H9 (cell line): ENCODE measurements at regions not wholly inside any gene's neighbourhood (a gene's known extent, or its start where the extent isn't known, plus 50 kb on each side); places are given as distances from the start of the nearest gene placed in this dataset.

Experiments used
- DNase-seq: peaks from one replicate; pipeline ENCODE4 v3.0.0-alpha.2; 2017
- H2AFZ ChIP-seq: one replicate; pipeline ENCODE4 v1.6.1; 2013; ENCODE audit warnings: mild to moderate bottlenecking, low read length, control low read depth, moderate library complexity
- H2AK5ac ChIP-seq: 2 replicates; pipeline ENCODE4 v1.6.1; 2013; ENCODE audit warnings: low read length, control low read depth, mixed read lengths; ENCODE audit not compliant: insufficient read length
- H2BK120ac ChIP-seq: one replicate; pipeline ENCODE4 v1.6.1; 2013; ENCODE audit warnings: low read depth, mild to moderate bottlenecking, low read length, control low read depth, inconsistent platforms; ENCODE audit not compliant: poor library complexity, severe bottlenecking
- H2BK12ac ChIP-seq: 2 replicates; pipeline ENCODE4 v1.6.1; 2013; ENCODE audit warnings: low read length, control low read depth, mixed read lengths, low read depth; ENCODE audit not compliant: insufficient read length
- H2BK15ac ChIP-seq: 2 replicates; pipeline ENCODE4 v1.6.1; 2013; ENCODE audit warnings: low read depth, low read length, control low read depth
- H2BK20ac ChIP-seq: one replicate; pipeline ENCODE4 v1.6.1; 2013; ENCODE audit warnings: low read depth, mild to moderate bottlenecking, low read length, control low read depth, inconsistent platforms; ENCODE audit not compliant: poor library complexity, severe bottlenecking
- H2BK5ac ChIP-seq: 2 replicates; pipeline ENCODE4 v1.6.1; 2013; ENCODE audit warnings: low read length, control low read depth, mixed read lengths; ENCODE audit not compliant: insufficient read length
- H3K14ac ChIP-seq: 2 replicates; pipeline ENCODE4 v1.6.1; 2013; ENCODE audit warnings: low read length, control low read depth; ENCODE audit not compliant: insufficient read depth
- H3K18ac ChIP-seq: 2 replicates; pipeline ENCODE4 v1.6.1; 2013; ENCODE audit warnings: low read depth, mild to moderate bottlenecking, mixed read lengths, low read length, control low read depth; ENCODE audit not compliant: insufficient read length
- H3K23ac ChIP-seq: 2 replicates; pipeline ENCODE4 v1.6.1; 2013; ENCODE audit warnings: low read length, control low read depth, mixed read lengths, low read depth; ENCODE audit not compliant: insufficient read length
- H3K23me2 ChIP-seq: 2 replicates; pipeline ENCODE4 v1.6.1; 2013; ENCODE audit warnings: low read depth, mild to moderate bottlenecking, mixed read lengths, low read length, control low read depth; ENCODE audit not compliant: insufficient read length, poor library complexity, severe bottlenecking
- H3K27ac ChIP-seq: 2 replicates; pipeline ENCODE4 v1.5.1; 2013; ENCODE audit warnings: low read length, control low read depth, mixed read lengths, low read depth; ENCODE audit not compliant: insufficient read length
- H3K27me3 ChIP-seq: 2 replicates; pipeline ENCODE4 v1.6.1; 2013; ENCODE audit warnings: low read length, control low read depth, inconsistent platforms; ENCODE audit not compliant: insufficient read depth
- H3K4ac ChIP-seq: 2 replicates; pipeline ENCODE4 v1.6.1; 2013; ENCODE audit warnings: low read depth, mild to moderate bottlenecking, control low read depth, inconsistent platforms, low read length, moderate library complexity
- H3K4me1 ChIP-seq: 2 replicates; pipeline ENCODE4 v1.6.1; 2013; ENCODE audit warnings: low read length, control low read depth, inconsistent platforms; ENCODE audit not compliant: insufficient read depth
- H3K4me2 ChIP-seq: 2 replicates; pipeline ENCODE4 v1.6.1; 2013; ENCODE audit warnings: low read length, control low read depth, mixed read lengths; ENCODE audit not compliant: insufficient read length, insufficient read depth
- H3K56ac ChIP-seq: 2 replicates; pipeline ENCODE4 v1.6.1; 2013; ENCODE audit warnings: low read depth, mild to moderate bottlenecking, mixed read lengths, low read length, control low read depth; ENCODE audit not compliant: insufficient read length
- H3K79me1 ChIP-seq: 2 replicates; pipeline ENCODE4 v1.6.1; 2013; ENCODE audit warnings: low read depth, mild to moderate bottlenecking, moderate library complexity, low read length, control low read depth, inconsistent platforms; ENCODE audit not compliant: insufficient read depth, poor library complexity, severe bottlenecking
- H3K79me2 ChIP-seq: 2 replicates; pipeline ENCODE4 v1.6.1; 2013; ENCODE audit warnings: low read length, control low read depth, inconsistent platforms; ENCODE audit not compliant: insufficient read depth
- H3K9ac ChIP-seq: 2 replicates; pipeline ENCODE4 v1.6.1; 2013; ENCODE audit warnings: low read length, control low read depth, mixed read lengths; ENCODE audit not compliant: insufficient read length; ENCODE audit errors: extremely low read depth
- H3K9me3 ChIP-seq: one replicate; pipeline ENCODE4 v1.6.1; 2013; ENCODE audit warnings: low read depth, low read length, inconsistent platforms; ENCODE audit not compliant: control insufficient read depth
- H3T11ph ChIP-seq: one replicate; pipeline ENCODE4 v1.6.1; 2013; ENCODE audit warnings: mild to moderate bottlenecking, low read length, control low read depth, inconsistent platforms
- H4K20me1 ChIP-seq: one replicate; pipeline ENCODE4 v1.6.1; 2013; ENCODE audit not compliant: control insufficient read depth, insufficient read length, insufficient read depth
- H4K5ac ChIP-seq: 2 replicates; pipeline ENCODE4 v1.6.1; 2013; ENCODE audit warnings: low read depth, mild to moderate bottlenecking, mixed read lengths, low read length, control low read depth; ENCODE audit not compliant: insufficient read length
- H4K8ac ChIP-seq: replicated peaks from 2 replicates; pipeline ENCODE4 v1.6.1; 2013; ENCODE audit warnings: low read length, control low read depth, mixed read lengths, low read depth; ENCODE audit not compliant: insufficient read length
- H4K91ac ChIP-seq: 2 replicates; pipeline ENCODE4 v1.6.1; 2013; ENCODE audit warnings: low read depth, mild to moderate bottlenecking, moderate library complexity, mixed read lengths, low read length, control low read depth; ENCODE audit not compliant: insufficient read length
- H3K27ac Mint-ChIP-seq, 3 experiments: 2 replicates in 2 of 3; 3 replicates in 1 of 3; pipeline ENCODE4 v1.8.0; 2020 to 2021; ENCODE audit warnings: mixed read lengths in 3 of 3, mild to moderate bottlenecking in 1 of 3, moderate library complexity in 1 of 3
- H3K27me3 Mint-ChIP-seq: 2 replicates; pipeline ENCODE4 v1.8.0; 2021; ENCODE audit warnings: low read depth, mild to moderate bottlenecking, moderate library complexity, mixed read lengths
- H3K36me3 Mint-ChIP-seq, 3 experiments: 2 replicates in 2 of 3; 3 replicates in 1 of 3; pipeline ENCODE4 v1.8.0; 2020 to 2021; ENCODE audit warnings: low read depth in 3 of 3, mixed read lengths in 3 of 3; ENCODE audit not compliant: insufficient read depth in 1 of 3
- H3K4me1 Mint-ChIP-seq, 2 experiments: 2 replicates each; pipeline ENCODE4 v1.8.0; 2020; ENCODE audit warnings: mixed read lengths in 2 of 2
- H3K4me3 Mint-ChIP-seq, 2 experiments: 2 replicates in 1 of 2; 3 replicates in 1 of 2; pipeline ENCODE4 v1.8.0; 2020 to 2021; ENCODE audit warnings: mild to moderate bottlenecking in 2 of 2, mixed read lengths in 2 of 2, moderate library complexity in 1 of 2
- H3K9me3 Mint-ChIP-seq, 2 experiments: 2 replicates in 1 of 2; 3 replicates in 1 of 2; pipeline ENCODE4 v1.8.0; 2020; ENCODE audit warnings: mild to moderate bottlenecking in 2 of 2, mixed read lengths in 2 of 2, moderate library complexity in 1 of 2
- WGBS: extraction: QIAGEN DNeasy Blood & Tissue Kit; methylation state at CpG from one replicate; pipeline ENCODE4 v1.1.7; 2013; ENCODE audit warnings: missing lambda C conversion rate, low lambda C conversion rate, mixed read lengths; ENCODE audit not compliant: insufficient read length; ENCODE audit errors: extremely low coverage; 5-methylcytosine and 5-hydroxymethylcytosine counted together
- TF ChIP-seq, protein P1 (sequence below): fragments of 200-600 bp; sonication (generic); conservative IDR thresholded peaks from 3 replicates; pipeline ENCODE4 v1.8.0; 2021; ENCODE audit warnings: antibody characterized with exemption, mild to moderate bottlenecking

DNA sequence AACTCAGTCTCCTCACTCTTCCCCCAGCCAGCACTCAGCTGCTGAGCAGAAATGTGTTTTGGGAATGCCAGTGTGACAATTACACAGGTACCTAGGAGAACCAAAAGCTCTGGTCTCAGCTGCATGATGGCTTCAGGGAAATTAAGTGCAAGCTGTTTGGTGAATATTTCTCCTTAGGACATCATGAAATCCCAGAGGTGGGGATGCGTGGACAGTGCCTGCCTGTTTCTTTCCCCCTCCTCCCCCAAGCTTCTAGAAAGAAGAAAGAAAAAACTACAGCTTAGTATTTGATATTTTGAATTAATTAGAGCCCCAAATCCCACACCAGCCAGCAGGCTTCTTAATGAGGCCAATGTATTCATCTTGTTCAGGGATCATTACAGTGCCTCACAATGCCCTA is 243.0 kb downstream of the IDS start:
- no peak for DNase-seq
- Histone ChIP-seq H3K23me2 (no peaks in the 10 kb centered on the region), H3K9ac (no peak overlapping the region), H4K20me1 (no peaks in the 10 kb centered on the region), H3K9me3 (peaks cover 48% of the 10 kb centered on the region), H4K5ac (no peak overlapping the region), H2AFZ (no peak overlapping the region), H4K91ac (no peak overlapping the region), H3K79me2 (no peaks in the 10 kb centered on the region), H2BK12ac (no peak overlapping the region), H3K23ac (no peak overlapping the region), H3T11ph (no peak overlapping the region), H2BK15ac (no peak overlapping the region), H3K27me3 (no peaks in the 10 kb centered on the region), H3K4ac (no peak overlapping the region), H3K79me1 (no peaks in the 10 kb centered on the region), H4K8ac (no peak overlapping the region), H2BK120ac (no peak overlapping the region), H2AK5ac (no peak overlapping the region), H3K56ac (no peak overlapping the region), H3K27ac (no peak overlapping the region), H3K4me2 (no peak overlapping the region), H3K4me1 (no peaks in the 10 kb centered on the region), H3K18ac (no peak overlapping the region), H3K14ac (no peak overlapping the region), H2BK20ac (no peak overlapping the region), H2BK5ac (no peak overlapping the region)
- H3K4me3 Mint-ChIP-seq, result no peak overlapping the region
- TF ChIP-seq, protein P1, sequence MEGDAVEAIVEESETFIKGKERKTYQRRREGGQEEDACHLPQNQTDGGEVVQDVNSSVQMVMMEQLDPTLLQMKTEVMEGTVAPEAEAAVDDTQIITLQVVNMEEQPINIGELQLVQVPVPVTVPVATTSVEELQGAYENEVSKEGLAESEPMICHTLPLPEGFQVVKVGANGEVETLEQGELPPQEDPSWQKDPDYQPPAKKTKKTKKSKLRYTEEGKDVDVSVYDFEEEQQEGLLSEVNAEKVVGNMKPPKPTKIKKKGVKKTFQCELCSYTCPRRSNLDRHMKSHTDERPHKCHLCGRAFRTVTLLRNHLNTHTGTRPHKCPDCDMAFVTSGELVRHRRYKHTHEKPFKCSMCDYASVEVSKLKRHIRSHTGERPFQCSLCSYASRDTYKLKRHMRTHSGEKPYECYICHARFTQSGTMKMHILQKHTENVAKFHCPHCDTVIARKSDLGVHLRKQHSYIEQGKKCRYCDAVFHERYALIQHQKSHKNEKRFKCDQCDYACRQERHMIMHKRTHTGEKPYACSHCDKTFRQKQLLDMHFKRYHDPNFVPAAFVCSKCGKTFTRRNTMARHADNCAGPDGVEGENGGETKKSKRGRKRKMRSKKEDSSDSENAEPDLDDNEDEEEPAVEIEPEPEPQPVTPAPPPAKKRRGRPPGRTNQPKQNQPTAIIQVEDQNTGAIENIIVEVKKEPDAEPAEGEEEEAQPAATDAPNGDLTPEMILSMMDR, result no peak
- peaks cover 2% of the 10 kb centered on the region; the same call in 1 of the 2 replicates for H3K27me3 Mint-ChIP-seq
- peaks cover 68% of the 10 kb centered on the region in 2 experiments for H3K9me3 Mint-ChIP-seq
- no CpG with 5 or more reads among the region's 1 CpG for WGBS
- H3K27ac Mint-ChIP-seq, result no peak overlapping the region
- peaks cover 0 to 6% (median 2%) of the 10 kb centered on the region in 3 experiments; a peak in 3 of 7 replicates for H3K36me3 Mint-ChIP-seq
- H3K4me1 Mint-ChIP-seq, result no peaks in the 10 kb centered on the region
